ENCODE measurements at regions not wholly inside any gene's neighbourhood (a gene's known extent, or its start where the extent isn't known, plus 50 kb on each side); places are given as distances from the start of the nearest gene placed in this dataset.

- Histone ChIP-seq H3K9ac (ENCODE audit: low read length in 5 of 5) (no peak overlapping the region), H3K27me3 (ENCODE audit: control insufficient read depth in 5 of 5, insufficient read depth in 4 of 5, low read length in 5 of 5) (no peaks in the 10 kb centered on the region), H3K27ac (ENCODE audit: low read depth, low read length) (no peak overlapping the region), H3K36me3 (ENCODE audit: control insufficient read depth in 5 of 5, insufficient read depth in 5 of 5, low read length in 5 of 5) (no peaks in the 10 kb centered on the region), H3K4me1 (ENCODE audit: control insufficient read depth in 5 of 5, insufficient read depth in 5 of 5, low read length in 5 of 5) (no peaks in the 10 kb centered on the region), H3K4me3 (ENCODE audit: low read depth in 1 of 5, low read length in 5 of 5) (no peak overlapping the region), H3K9me3 (ENCODE audit: control insufficient read depth in 5 of 5, low read length in 5 of 5) (peaks cover 0 to 4% (median 0%) of the 10 kb centered on the region in 5 donors)
These were observed 237.3 kb upstream of the STS start for GRCh38 chrX:6910218-6910617.

DNA sequence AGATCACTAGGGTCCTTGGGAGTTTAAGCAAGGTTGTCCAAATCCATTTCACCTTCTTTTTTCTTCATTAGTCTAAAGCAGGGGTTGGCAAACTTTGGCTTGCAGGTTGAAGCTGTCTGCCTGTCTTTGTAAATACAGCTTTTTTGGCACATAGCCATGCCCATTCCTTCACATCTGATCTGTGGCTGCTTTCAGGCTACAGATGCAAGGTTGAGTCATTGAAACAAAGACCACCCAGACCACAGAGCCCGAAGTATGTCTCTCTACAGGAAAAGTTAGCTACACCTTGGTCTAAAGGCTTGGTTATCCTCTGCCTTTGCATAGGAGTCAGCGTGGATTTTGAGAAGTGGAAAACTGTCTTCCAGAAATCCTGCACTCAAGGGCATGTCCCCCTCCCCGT is 238.1 kb upstream of the STS start:
- H3K36me3 ChIP-seq (ENCODE audit: control insufficient read depth in 5 of 5, insufficient read depth in 5 of 5, low read length in 5 of 5), result no peaks in the 10 kb centered on the region
- no peak overlapping the region for H3K4me3 ChIP-seq (ENCODE audit: low read depth in 1 of 5, low read length in 5 of 5)
- no peak overlapping the region for H3K9ac ChIP-seq (ENCODE audit: low read length in 5 of 5)
- no peaks in the 10 kb centered on the region for H3K27me3 ChIP-seq (ENCODE audit: control insufficient read depth in 5 of 5, insufficient read depth in 4 of 5, low read length in 5 of 5)
- H3K9me3 ChIP-seq (ENCODE audit: control insufficient read depth in 5 of 5, low read length in 5 of 5), result peaks cover 0 to 4% (median 0%) of the 10 kb centered on the region in 5 donors
- H3K27ac ChIP-seq (ENCODE audit: low read depth, low read length), result no peak overlapping the region
- no peaks in the 10 kb centered on the region for H3K4me1 ChIP-seq (ENCODE audit: control insufficient read depth in 5 of 5, insufficient read depth in 5 of 5, low read length in 5 of 5)

GRCh38 chrX:6906608-6907007 is 240.9 kb upstream of the STS start:
- Histone ChIP-seq H3K36me3 (ENCODE audit: control insufficient read depth in 5 of 5, insufficient read depth in 5 of 5, low read length in 5 of 5) (no peaks in the 10 kb centered on the region), H3K27ac (ENCODE audit: low read depth, low read length) (no peak overlapping the region), H3K27me3 (ENCODE audit: control insufficient read depth in 5 of 5, insufficient read depth in 4 of 5, low read length in 5 of 5) (no peaks in the 10 kb centered on the region), H3K4me3 (ENCODE audit: low read depth in 1 of 5, low read length in 5 of 5) (no peak overlapping the region), H3K9me3 (ENCODE audit: control insufficient read depth in 5 of 5, low read length in 5 of 5) (peaks cover 0 to 6% (median 0%) of the 10 kb centered on the region in 5 donors), H3K4me1 (ENCODE audit: control insufficient read depth in 5 of 5, insufficient read depth in 5 of 5, low read length in 5 of 5) (no peaks in the 10 kb centered on the region), H3K9ac (ENCODE audit: low read length in 5 of 5) (no peak overlapping the region)

DNA sequence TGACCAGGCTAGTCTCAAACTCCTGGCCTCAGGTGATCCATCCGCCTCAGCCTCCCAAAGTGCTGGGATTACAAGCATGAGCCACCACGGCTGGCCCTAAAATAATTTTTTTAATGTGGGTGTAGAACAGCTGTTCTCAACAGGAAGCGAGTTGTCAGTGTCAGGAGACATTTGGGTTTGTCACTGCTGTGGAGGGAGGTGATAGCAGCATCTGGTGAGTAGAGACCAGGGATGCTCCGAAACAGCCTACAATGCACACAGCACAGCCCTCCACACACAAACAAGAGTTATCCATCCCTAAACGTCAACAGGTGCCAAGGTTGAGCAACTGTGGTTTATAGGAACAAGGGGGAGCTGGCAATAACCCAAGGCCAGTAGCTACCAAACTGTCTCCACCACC is 243.4 kb upstream of the STS start:
- no peak overlapping the region for H3K9ac ChIP-seq (ENCODE audit: low read length in 5 of 5)
- H3K36me3 ChIP-seq (ENCODE audit: control insufficient read depth in 5 of 5, insufficient read depth in 5 of 5, low read length in 5 of 5), result no peaks in the 10 kb centered on the region
- H3K27me3 ChIP-seq (ENCODE audit: control insufficient read depth in 5 of 5, insufficient read depth in 4 of 5, low read length in 5 of 5), result no peaks in the 10 kb centered on the region
- no peak overlapping the region for H3K4me3 ChIP-seq (ENCODE audit: low read depth in 1 of 5, low read length in 5 of 5)
- no peak overlapping the region for H3K27ac ChIP-seq (ENCODE audit: low read depth, low read length)
- H3K4me1 ChIP-seq (ENCODE audit: control insufficient read depth in 5 of 5, insufficient read depth in 5 of 5, low read length in 5 of 5), result no peaks in the 10 kb centered on the region
- peaks cover 0 to 6% (median 0%) of the 10 kb centered on the region in 5 donors for H3K9me3 ChIP-seq (ENCODE audit: control insufficient read depth in 5 of 5, low read length in 5 of 5)

GRCh38 chrX:6898371-6898770 is 249.1 kb upstream of the STS start:
- H3K9me3 ChIP-seq (ENCODE audit: control insufficient read depth in 5 of 5, low read length in 5 of 5), result peaks cover 0 to under 1% (median 0%) of the 10 kb centered on the region in 5 donors
- H3K36me3 ChIP-seq (ENCODE audit: control insufficient read depth in 5 of 5, insufficient read depth in 5 of 5, low read length in 5 of 5), result no peaks in the 10 kb centered on the region
- no peaks in the 10 kb centered on the region for H3K4me1 ChIP-seq (ENCODE audit: control insufficient read depth in 5 of 5, insufficient read depth in 5 of 5, low read length in 5 of 5)
- H3K27ac ChIP-seq (ENCODE audit: low read depth, low read length), result no peak overlapping the region
- H3K4me3 ChIP-seq (ENCODE audit: low read depth in 1 of 5, low read length in 5 of 5), result no peak overlapping the region
- no peak overlapping the region for H3K9ac ChIP-seq (ENCODE audit: low read length in 5 of 5)
- H3K27me3 ChIP-seq (ENCODE audit: control insufficient read depth in 5 of 5, insufficient read depth in 4 of 5, low read length in 5 of 5), result no peaks in the 10 kb centered on the region

DNA sequence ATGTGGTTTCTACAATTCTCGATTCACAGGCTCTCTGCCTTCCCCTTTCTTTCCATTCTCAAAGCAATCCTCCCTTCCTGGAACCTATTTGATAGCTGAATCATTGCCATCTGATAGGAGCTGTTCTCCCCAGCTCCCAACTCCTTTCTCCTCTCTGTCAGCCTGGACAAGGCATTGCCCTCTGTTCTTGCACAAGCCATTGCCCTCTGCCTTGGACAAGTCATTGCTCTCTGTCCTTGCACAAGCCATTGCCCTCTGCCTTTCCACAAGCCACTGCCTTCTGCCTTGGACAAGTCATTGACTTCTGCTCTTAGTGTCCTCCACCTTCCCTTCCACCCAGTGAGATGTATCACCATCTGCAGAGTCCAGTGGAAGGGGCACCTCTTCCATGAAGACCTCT is 256.1 kb upstream of the STS start:
- H3K27me3 ChIP-seq (ENCODE audit: control insufficient read depth in 5 of 5, insufficient read depth in 4 of 5, low read length in 5 of 5), result no peaks in the 10 kb centered on the region
- H3K9me3 ChIP-seq (ENCODE audit: control insufficient read depth in 5 of 5, low read length in 5 of 5), result peaks cover 0 to 5% (median 0%) of the 10 kb centered on the region in 5 donors
- H3K27ac ChIP-seq (ENCODE audit: low read depth, low read length), result no peak overlapping the region
- H3K9ac ChIP-seq (ENCODE audit: low read length in 5 of 5), result no peak overlapping the region
- no peak overlapping the region for H3K4me3 ChIP-seq (ENCODE audit: low read depth in 1 of 5, low read length in 5 of 5)
- H3K4me1 ChIP-seq (ENCODE audit: control insufficient read depth in 5 of 5, insufficient read depth in 5 of 5, low read length in 5 of 5), result no peaks in the 10 kb centered on the region
- no peaks in the 10 kb centered on the region for H3K36me3 ChIP-seq (ENCODE audit: control insufficient read depth in 5 of 5, insufficient read depth in 5 of 5, low read length in 5 of 5)

GRCh38 chrX:6890544-6891261 is 256.8 kb upstream of the STS start:
- no peak overlapping the region for H3K4me3 ChIP-seq (ENCODE audit: low read depth in 1 of 5, low read length in 5 of 5)
- H3K4me1 ChIP-seq (ENCODE audit: control insufficient read depth in 5 of 5, insufficient read depth in 5 of 5, low read length in 5 of 5), result no peaks in the 10 kb centered on the region
- H3K27me3 ChIP-seq (ENCODE audit: control insufficient read depth in 5 of 5, insufficient read depth in 4 of 5, low read length in 5 of 5), result no peaks in the 10 kb centered on the region
- no peak overlapping the region for H3K9ac ChIP-seq (ENCODE audit: low read length in 5 of 5)
- H3K27ac ChIP-seq (ENCODE audit: low read depth, low read length), result no peak overlapping the region
- H3K9me3 ChIP-seq (ENCODE audit: control insufficient read depth in 5 of 5, low read length in 5 of 5), result peaks cover 0 to 5% (median 0%) of the 10 kb centered on the region in 5 donors
- H3K36me3 ChIP-seq (ENCODE audit: control insufficient read depth in 5 of 5, insufficient read depth in 5 of 5, low read length in 5 of 5), result no peaks in the 10 kb centered on the region

GRCh38 chrX:6885909-6886308 is 261.6 kb upstream of the STS start:
- no peaks in the 10 kb centered on the region for H3K36me3 ChIP-seq (ENCODE audit: control insufficient read depth in 5 of 5, insufficient read depth in 5 of 5, low read length in 5 of 5)
- no peak overlapping the region for H3K4me3 ChIP-seq (ENCODE audit: low read depth in 1 of 5, low read length in 5 of 5)
- no peak overlapping the region for H3K27ac ChIP-seq (ENCODE audit: low read depth, low read length)
- no peak overlapping the region for H3K9ac ChIP-seq (ENCODE audit: low read length in 5 of 5)
- H3K9me3 ChIP-seq (ENCODE audit: control insufficient read depth in 5 of 5, low read length in 5 of 5), result no peaks in the 10 kb centered on the region
- no peaks in the 10 kb centered on the region for H3K4me1 ChIP-seq (ENCODE audit: control insufficient read depth in 5 of 5, insufficient read depth in 5 of 5, low read length in 5 of 5)
- no peaks in the 10 kb centered on the region for H3K27me3 ChIP-seq (ENCODE audit: control insufficient read depth in 5 of 5, insufficient read depth in 4 of 5, low read length in 5 of 5)

DNA sequence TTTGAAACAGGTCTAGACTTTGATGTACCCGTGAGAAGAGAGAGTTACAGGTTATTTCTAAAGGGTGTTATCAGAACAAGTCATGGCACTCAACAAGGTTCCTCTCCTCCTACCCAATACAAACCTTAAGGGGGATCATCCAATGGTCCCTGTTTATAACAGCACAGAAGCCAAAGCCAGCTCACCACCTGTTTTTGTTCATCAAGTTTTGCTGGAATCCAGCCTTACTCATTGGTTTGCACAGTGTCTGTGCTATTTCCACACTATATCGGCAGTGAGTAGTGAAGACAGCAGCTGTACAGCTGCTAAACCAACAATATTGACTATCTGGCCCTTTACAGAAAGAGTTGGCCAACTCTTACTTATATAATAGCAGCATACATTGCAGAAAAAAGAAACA is 262.1 kb upstream of the STS start:
- H3K4me3 ChIP-seq (ENCODE audit: low read depth in 1 of 5, low read length in 5 of 5), result no peak overlapping the region
- H3K36me3 ChIP-seq (ENCODE audit: control insufficient read depth in 5 of 5, insufficient read depth in 5 of 5, low read length in 5 of 5), result no peaks in the 10 kb centered on the region
- no peaks in the 10 kb centered on the region for H3K9me3 ChIP-seq (ENCODE audit: control insufficient read depth in 5 of 5, low read length in 5 of 5)
- H3K9ac ChIP-seq (ENCODE audit: low read length in 5 of 5), result no peak overlapping the region
- no peak overlapping the region for H3K27ac ChIP-seq (ENCODE audit: low read depth, low read length)
- no peaks in the 10 kb centered on the region for H3K4me1 ChIP-seq (ENCODE audit: control insufficient read depth in 5 of 5, insufficient read depth in 5 of 5, low read length in 5 of 5)
- H3K27me3 ChIP-seq (ENCODE audit: control insufficient read depth in 5 of 5, insufficient read depth in 4 of 5, low read length in 5 of 5), result no peaks in the 10 kb centered on the region

- no peaks in the 10 kb centered on the region for H3K27me3 ChIP-seq (ENCODE audit: control insufficient read depth in 5 of 5, insufficient read depth in 4 of 5, low read length in 5 of 5)
- peaks cover 0 to 9% (median 0%) of the 10 kb centered on the region in 5 donors for H3K4me1 ChIP-seq (ENCODE audit: control insufficient read depth in 5 of 5, insufficient read depth in 5 of 5, low read length in 5 of 5)
- H3K4me3 ChIP-seq (ENCODE audit: low read depth in 1 of 5, low read length in 5 of 5), result peak overlapping the region in 1 of 5 donors; percentile 13
- H3K27ac ChIP-seq (ENCODE audit: low read depth, low read length), result no peak overlapping the region
- no peaks in the 10 kb centered on the region for H3K36me3 ChIP-seq (ENCODE audit: control insufficient read depth in 5 of 5, insufficient read depth in 5 of 5, low read length in 5 of 5)
- no peak overlapping the region for H3K9ac ChIP-seq (ENCODE audit: low read length in 5 of 5)
- peaks cover 0 to 20% (median 4%) of the 10 kb centered on the region in 5 donors for H3K9me3 ChIP-seq (ENCODE audit: control insufficient read depth in 5 of 5, low read length in 5 of 5)
These were observed 286.1 kb upstream of the STS start for GRCh38 chrX:6861456-6861855.
